ENCODE measurements at regions not wholly inside any gene's neighbourhood (a gene's known extent, or its start where the extent isn't known, plus 50 kb on each side); places are given as distances from the start of the nearest gene placed in this dataset.

- no peak for TF ChIP-seq CTCF (conservative IDR thresholded peaks at IDR 0.05; ENCODE audit: low read depth, low read length)
- DNase-seq (ENCODE audit: low read depth), result no peak
- no peak overlapping the region for H3K4me3 ChIP-seq (ENCODE audit: low read depth, low read length)
These were observed 80.3 kb upstream of the NPTX2 start for GRCh38 chr7:98536803-98537202.

- no peak for DNase-seq (ENCODE audit: low read depth)
- TF ChIP-seq CTCF (conservative IDR thresholded peaks at IDR 0.05; ENCODE audit: low read depth, low read length), result no peak
- H3K4me3 ChIP-seq (ENCODE audit: low read depth, low read length), result no peak overlapping the region
These were observed 82.6 kb upstream of the NPTX2 start for GRCh38 chr7:98534493-98534892.

- H3K4me3 ChIP-seq (ENCODE audit: low read depth, low read length), result no peak overlapping the region
- no peak for TF ChIP-seq CTCF (conservative IDR thresholded peaks at IDR 0.05; ENCODE audit: low read depth, low read length)
- no peak for DNase-seq (ENCODE audit: low read depth)
These were observed 85.4 kb upstream of the NPTX2 start for GRCh38 chr7:98531717-98532116.

- TF ChIP-seq CTCF (conservative IDR thresholded peaks at IDR 0.05; ENCODE audit: low read depth, low read length), result no peak
- no peak for DNase-seq (ENCODE audit: low read depth)
These were observed 89.0 kb upstream of the NPTX2 start for GRCh38 chr7:98528079-98528478.

GRCh38 chr7:98526059-98526458 lies 91.0 kb upstream of the NPTX2 start:
- H3K4me3 ChIP-seq (ENCODE audit: low read depth, low read length), result no peak overlapping the region
- DNase-seq (ENCODE audit: low read depth), result no peak
- no peak for TF ChIP-seq CTCF (conservative IDR thresholded peaks at IDR 0.05; ENCODE audit: low read depth, low read length)

More at GRCh38 chr7:98528079-98528478, 89.0 kb upstream of the NPTX2 start:
- H3K4me3 ChIP-seq (ENCODE audit: low read depth, low read length), result no peak overlapping the region

GRCh38 chr7:98521089-98521692 lies 95.9 kb upstream of the NPTX2 start:
- no peak for TF ChIP-seq CTCF (conservative IDR thresholded peaks at IDR 0.05; ENCODE audit: low read depth, low read length)
- no peak overlapping the region for H3K4me3 ChIP-seq (ENCODE audit: low read depth, low read length)
- DNase-seq (ENCODE audit: low read depth), result no peak

- no peak for TF ChIP-seq CTCF (conservative IDR thresholded peaks at IDR 0.05; ENCODE audit: low read depth, low read length)
These were observed 96.6 kb upstream of the NPTX2 start for GRCh38 chr7:98520356-98520951.

More at GRCh38 chr7:98520356-98520951, 96.6 kb upstream of the NPTX2 start:
- H3K4me3 ChIP-seq (ENCODE audit: low read depth, low read length), result no peak overlapping the region
- DNase-seq (ENCODE audit: low read depth), result no peak

Data from epithelial cell of proximal tubule (primary cell).